OCI-LY1 (cell line): ENCODE measurements at regions not wholly inside any gene's neighbourhood (a gene's known extent, or its start where the extent isn't known, plus 50 kb on each side); places are given as distances from the start of the nearest gene placed in this dataset.

Experiments used
- H2AFZ ChIP-seq: fragments of 200-600 bp; sonication (generic), shearing (Covaris generic); 2 replicates; pipeline ENCODE4 v1.6.0; 2014; ENCODE audit warnings: antibody characterized with exemption, mild to moderate bottlenecking, low read length
- H3F3A ChIP-seq: fragments of 200-600 bp; sonication (generic), shearing (Covaris generic); 2 replicates; pipeline ENCODE4 v1.6.0; 2014; ENCODE audit warnings: mild to moderate bottlenecking, antibody characterized with exemption, low read length, moderate library complexity; ENCODE audit not compliant: insufficient read depth
- H3K27ac ChIP-seq: fragments of 200-600 bp; sonication (generic); 2 replicates; pipeline ENCODE4 v1.5.1; 2014; ENCODE audit warnings: low read length, mixed run types, mild to moderate bottlenecking, low read depth; ENCODE audit not compliant: poor library complexity, severe bottlenecking
- H3K27me3 ChIP-seq: fragments of 200-600 bp; sonication (generic); 2 replicates; pipeline ENCODE4 v1.6.0; 2014; ENCODE audit warnings: antibody characterized with exemption, mild to moderate bottlenecking, low read length, moderate library complexity; ENCODE audit not compliant: insufficient read depth
- H3K36me3 ChIP-seq: fragments of 200-600 bp; sonication (generic); 2 replicates; pipeline ENCODE4 v1.6.1; 2014; ENCODE audit warnings: mild to moderate bottlenecking, antibody characterized with exemption, low read length, moderate library complexity, mixed read lengths; ENCODE audit not compliant: insufficient read depth
- H3K4me1 ChIP-seq: fragments of 200-600 bp; sonication (generic); 2 replicates; pipeline ENCODE4 v1.5.1; 2014; ENCODE audit warnings: mild to moderate bottlenecking, low read length, moderate library complexity; ENCODE audit not compliant: insufficient read depth, severe bottlenecking
- H3K4me2 ChIP-seq: fragments of 200-600 bp; sonication (generic), shearing (Covaris generic); 2 replicates; pipeline ENCODE4 v1.6.1; 2014; ENCODE audit warnings: low read length
- H3K4me3 ChIP-seq: fragments of 200-600 bp; sonication (generic); 2 replicates; pipeline ENCODE4 v1.5.1; 2014; ENCODE audit warnings: low read length, low read depth, mild to moderate bottlenecking, mixed read lengths; ENCODE audit not compliant: poor library complexity, severe bottlenecking
- H3K79me2 ChIP-seq: fragments of 200-600 bp; shearing (Covaris generic); 2 replicates; pipeline ENCODE4 v1.6.1; 2016; ENCODE audit warnings: mixed run types, low read length, mixed read lengths; ENCODE audit not compliant: insufficient read depth
- H3K9ac ChIP-seq: fragments of 200-600 bp; sonication (generic), shearing (Covaris generic); 2 replicates; pipeline ENCODE4 v1.6.1; 2014; ENCODE audit warnings: mild to moderate bottlenecking, low read length, mixed read lengths
- H3K9me2 ChIP-seq: fragments of 200-600 bp; sonication (generic), shearing (Covaris generic); 2 replicates; pipeline ENCODE4 v1.6.1; 2014; ENCODE audit warnings: low read depth, mild to moderate bottlenecking, low read length, mixed read lengths
- H3K9me3 ChIP-seq: fragments of 200-600 bp; shearing (Covaris generic); 2 replicates; pipeline ENCODE4 v1.6.1; 2014; ENCODE audit warnings: low read length, mixed read lengths
- H4K20me1 ChIP-seq: fragments of 200-600 bp; sonication (generic), shearing (Covaris generic); 2 replicates; pipeline ENCODE4 v1.6.0; 2016; ENCODE audit warnings: mild to moderate bottlenecking, low read length; ENCODE audit not compliant: insufficient read depth
- CTCF ChIP-seq: fragments of 200-600 bp; sonication (generic), shearing (Covaris generic); IDR thresholded peaks from 2 replicates; pipeline ENCODE4 v1.5.1; 2017; ENCODE audit warnings: mild to moderate bottlenecking, antibody characterized with exemption, low read length, moderate library complexity, mixed read lengths
- EZH2 ChIP-seq: fragments of 200-600 bp; sonication (generic), shearing (Covaris generic); IDR thresholded peaks from 2 replicates; pipeline ENCODE4 v1.8.0; 2017; ENCODE audit warnings: borderline replicate concordance, mixed run types, mild to moderate bottlenecking, antibody characterized with exemption, low read length, moderate library complexity, mixed read lengths

GRCh38 chr6:43965628-43966373 is 161.5 kb downstream of the MRPL14 start:
- Histone ChIP-seq H3K27ac (no peak overlapping the region), H3K79me2 (no peaks in the 10 kb centered on the region)

GRCh38 chr6:43964659-43965570 is 162.3 kb downstream of the MRPL14 start:
- H4K20me1 ChIP-seq, result no peaks in the 10 kb centered on the region
- no peaks in the 10 kb centered on the region; the same call in 1 of the 2 replicates for H3K9me2 ChIP-seq
- TF ChIP-seq EZH2, result no peak
- TF ChIP-seq CTCF, result no peak
- no peaks in the 10 kb centered on the region for H3K36me3 ChIP-seq
- H2AFZ ChIP-seq, result no peak overlapping the region
- no peaks in the 10 kb centered on the region for H3K79me2 ChIP-seq
- H3K4me2 ChIP-seq, result no peak overlapping the region
- no peaks in the 10 kb centered on the region for H3F3A ChIP-seq
- no peaks in the 10 kb centered on the region for H3K4me1 ChIP-seq
- H3K27ac ChIP-seq, result no peak overlapping the region
- H3K4me3 ChIP-seq, result no peak overlapping the region
- H3K9ac ChIP-seq, result no peak overlapping the region
- no peaks in the 10 kb centered on the region for H3K9me3 ChIP-seq
- no peaks in the 10 kb centered on the region for H3K27me3 ChIP-seq

More at GRCh38 chr6:43965628-43966373, 161.5 kb downstream of the MRPL14 start:
- Histone ChIP-seq H3K4me2 (no peak overlapping the region), H3F3A (no peaks in the 10 kb centered on the region), H3K4me3 (no peak overlapping the region), H3K36me3 (no peaks in the 10 kb centered on the region), H3K27me3 (no peaks in the 10 kb centered on the region), H3K4me1 (no peaks in the 10 kb centered on the region), H2AFZ (no peak overlapping the region), H3K9ac (no peak overlapping the region), H3K9me3 (no peaks in the 10 kb centered on the region), H4K20me1 (no peaks in the 10 kb centered on the region), H3K9me2 (no peaks in the 10 kb centered on the region; the same call in 1 of the 2 replicates)
- TF ChIP-seq EZH2 (no peak), CTCF (no peak)

- H3F3A ChIP-seq, result no peaks in the 10 kb centered on the region
- H3K79me2 ChIP-seq, result no peaks in the 10 kb centered on the region
- no peak overlapping the region for H3K4me2 ChIP-seq
- H3K36me3 ChIP-seq, result no peaks in the 10 kb centered on the region
- no peaks in the 10 kb centered on the region for H3K4me1 ChIP-seq
- no peaks in the 10 kb centered on the region for H4K20me1 ChIP-seq
- no peak overlapping the region for H3K9ac ChIP-seq
- no peak for TF ChIP-seq EZH2
- no peak overlapping the region for H2AFZ ChIP-seq
- no peak overlapping the region for H3K4me3 ChIP-seq
- no peaks in the 10 kb centered on the region; the same call in 1 of the 2 replicates for H3K9me2 ChIP-seq
- H3K27ac ChIP-seq, result no peak overlapping the region
- no peaks in the 10 kb centered on the region for H3K9me3 ChIP-seq
- H3K27me3 ChIP-seq, result no peaks in the 10 kb centered on the region
Observed at GRCh38 chr6:43963877-43964658, 163.2 kb downstream of the MRPL14 start.
